GM13976 (cell line): ENCODE measurements at regions not wholly inside any gene's neighbourhood (a gene's known extent, or its start where the extent isn't known, plus 50 kb on each side); places are given as distances from the start of the nearest gene placed in this dataset.

Experiments
- DNase-seq: peaks from one replicate; pipeline ENCODE4 v3.0.0; 2012; ENCODE audit warnings: low spot score
- in situ Hi-C: fragments of 300-500 bp; cut with MboI; formaldehyde crosslinking; loops from one replicate; pipeline ENCODE4 v1.12.0; 2022; ENCODE audit warnings: low sequenced_read_pairs, mixed read lengths, inconsistent platforms; ENCODE audit not compliant: unreplicated experiment
- TF ChIP-seq, protein P1 (sequence below): IDR thresholded peaks from 2 replicates; pipeline ENCODE4 v1.5.1; 2012; ENCODE audit warnings: borderline replicate concordance, mild to moderate bottlenecking; ENCODE audit not compliant: insufficient read depth; ENCODE audit errors: extremely low read depth, missing control alignments, control extremely low read depth

- in situ Hi-C loops: no loop called here
- TF ChIP-seq, protein P1, sequence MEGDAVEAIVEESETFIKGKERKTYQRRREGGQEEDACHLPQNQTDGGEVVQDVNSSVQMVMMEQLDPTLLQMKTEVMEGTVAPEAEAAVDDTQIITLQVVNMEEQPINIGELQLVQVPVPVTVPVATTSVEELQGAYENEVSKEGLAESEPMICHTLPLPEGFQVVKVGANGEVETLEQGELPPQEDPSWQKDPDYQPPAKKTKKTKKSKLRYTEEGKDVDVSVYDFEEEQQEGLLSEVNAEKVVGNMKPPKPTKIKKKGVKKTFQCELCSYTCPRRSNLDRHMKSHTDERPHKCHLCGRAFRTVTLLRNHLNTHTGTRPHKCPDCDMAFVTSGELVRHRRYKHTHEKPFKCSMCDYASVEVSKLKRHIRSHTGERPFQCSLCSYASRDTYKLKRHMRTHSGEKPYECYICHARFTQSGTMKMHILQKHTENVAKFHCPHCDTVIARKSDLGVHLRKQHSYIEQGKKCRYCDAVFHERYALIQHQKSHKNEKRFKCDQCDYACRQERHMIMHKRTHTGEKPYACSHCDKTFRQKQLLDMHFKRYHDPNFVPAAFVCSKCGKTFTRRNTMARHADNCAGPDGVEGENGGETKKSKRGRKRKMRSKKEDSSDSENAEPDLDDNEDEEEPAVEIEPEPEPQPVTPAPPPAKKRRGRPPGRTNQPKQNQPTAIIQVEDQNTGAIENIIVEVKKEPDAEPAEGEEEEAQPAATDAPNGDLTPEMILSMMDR: no peak
These were observed 158.6 kb upstream of the PITRM1 start for GRCh38 chr10:3331187-3331586.

DNA sequence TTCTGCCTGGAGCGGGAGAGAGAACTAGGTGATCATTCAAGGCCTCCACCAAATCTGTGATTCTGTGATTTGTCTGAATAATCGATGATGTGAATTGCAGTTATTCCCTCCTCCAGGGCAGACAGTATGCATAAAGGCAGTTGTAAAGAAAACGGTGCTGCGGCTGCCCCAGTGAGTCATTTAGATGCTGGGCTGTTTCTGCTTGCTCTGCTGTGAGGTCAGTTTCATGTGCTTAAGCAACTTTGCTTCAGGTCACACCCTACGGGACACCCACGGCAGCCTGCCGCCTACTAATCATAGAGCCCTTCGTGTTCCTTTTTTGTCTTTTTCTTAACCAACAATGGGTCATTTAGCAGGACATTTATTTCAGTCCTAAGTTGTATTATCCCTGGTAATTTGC is 158.1 kb upstream of the PITRM1 start:
- peak; percentile 36 for DNase-seq
- TF ChIP-seq, protein P1: no peak
- in situ Hi-C loops: no loop called here

More at GRCh38 chr10:3331187-3331586, 158.6 kb upstream of the PITRM1 start:
- DNase-seq: no peak

DNA sequence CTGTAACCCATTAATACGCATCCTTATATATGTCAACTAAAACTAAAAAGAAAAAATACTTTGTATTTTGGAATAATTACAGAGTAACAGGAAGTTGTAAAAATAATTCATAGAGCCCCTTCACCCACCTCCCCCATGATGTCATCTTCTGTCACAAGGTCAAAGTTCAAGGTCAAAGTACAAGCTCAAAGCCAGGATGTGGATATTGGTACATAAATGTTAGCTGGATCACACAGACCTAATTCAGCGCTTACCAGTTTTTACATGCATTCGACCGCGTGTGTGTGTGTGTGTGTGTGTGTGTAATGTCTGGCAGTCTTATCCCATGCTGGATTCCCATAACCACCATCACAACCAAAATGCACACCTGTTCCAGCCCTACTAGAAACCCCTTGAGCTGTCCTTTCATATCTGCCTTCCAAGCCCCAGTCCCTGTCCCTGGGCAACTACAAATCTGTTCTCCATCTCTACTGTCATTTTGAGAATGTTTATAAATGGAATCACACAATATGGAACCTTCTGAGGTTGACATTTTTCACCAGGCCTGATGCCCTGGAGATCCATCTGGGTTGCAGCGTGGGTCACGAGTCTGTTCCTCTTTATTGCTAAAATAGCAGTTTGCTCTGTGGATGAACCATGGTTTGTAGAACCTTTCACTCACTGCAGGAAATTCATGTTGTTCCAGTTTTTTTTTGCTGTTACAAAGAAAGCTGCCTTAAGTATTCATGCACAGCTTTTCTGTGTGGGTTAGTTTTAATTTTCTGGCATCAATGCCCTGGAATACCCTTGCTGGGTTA is 153.6 kb upstream of the PITRM1 start:
- no peak for DNase-seq
- in situ Hi-C loops: no loop called here
- TF ChIP-seq, protein P1: no peak

DNA sequence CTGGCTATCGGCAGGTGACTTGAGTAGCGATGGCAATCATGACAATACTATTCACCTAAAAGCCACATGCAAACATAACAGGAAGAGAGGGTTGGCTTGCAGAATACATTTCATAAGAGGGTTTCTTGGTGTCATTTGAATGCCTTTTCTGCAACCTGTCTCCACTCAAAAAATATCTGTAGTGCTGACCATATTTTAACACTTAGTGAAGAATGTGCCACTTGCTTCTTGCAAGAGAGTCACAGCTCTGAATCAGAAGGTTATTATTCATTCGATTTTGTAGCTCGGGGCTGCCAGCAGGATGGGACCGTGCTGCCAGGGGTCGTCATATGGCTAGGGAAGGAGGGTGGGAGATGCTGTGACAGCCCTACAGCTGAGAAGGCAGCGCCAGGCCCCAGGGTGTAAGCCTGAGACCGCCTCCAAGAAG is 152.0 kb upstream of the PITRM1 start:
- TF ChIP-seq, protein P1: no peak
- no peak for DNase-seq
- in situ Hi-C loops: no loop called here

GRCh38 chr10:3323865-3324498 is 151.4 kb upstream of the PITRM1 start:
- in situ Hi-C loops: no loop called here
- DNase-seq: no peak
- TF ChIP-seq, protein P1: no peak

GRCh38 chr10:3321123-3321522 is 148.5 kb upstream of the PITRM1 start:
- in situ Hi-C loops: no loop called here
- no peak for DNase-seq
- TF ChIP-seq, protein P1: no peak
